HG02970 (cell line): ENCODE measurements at regions not wholly inside any gene's neighbourhood (a gene's known extent, or its start where the extent isn't known, plus 50 kb on each side); places are given as distances from the start of the nearest gene placed in this dataset.

Source experiments
- ATAC-seq: cut with Tn5 transposase; IDR thresholded peaks from one replicate; pipeline ENCODE4 v1.9.1; 2021; ENCODE audit warnings: mild to moderate bottlenecking, moderate library complexity, moderate number of reproducible peaks; ENCODE audit not compliant: unreplicated experiment, low FRiP score

GRCh38 chr13:80663788-80664187 lies 322.9 kb upstream of the SPRY2 start:
- ATAC-seq, result no peak

- ATAC-seq, result no peak
Observed at GRCh38 chr13:80658705-80659104, 317.8 kb upstream of the SPRY2 start.

- ATAC-seq, result no peak
Observed at GRCh38 chr13:80656512-80656904, 315.6 kb upstream of the SPRY2 start.

GRCh38 chr13:80655778-80656511 lies 315.0 kb upstream of the SPRY2 start:
- ATAC-seq, result no peak

GRCh38 chr13:80654638-80655249 lies 313.8 kb upstream of the SPRY2 start:
- no peak for ATAC-seq

GRCh38 chr13:80649274-80649673 lies 308.3 kb upstream of the SPRY2 start:
- no peak for ATAC-seq

GRCh38 chr13:80642641-80643040 lies 301.7 kb upstream of the SPRY2 start:
- no peak for ATAC-seq

- ATAC-seq, result no peak
Observed at GRCh38 chr13:80633251-80633650, 292.3 kb upstream of the SPRY2 start.

GRCh38 chr13:80630685-80631121 lies 289.8 kb upstream of the SPRY2 start:
- no peak for ATAC-seq

GRCh38 chr13:80618781-80619180 lies 277.9 kb upstream of the SPRY2 start:
- ATAC-seq, result no peak

GRCh38 chr13:80612804-80613203 lies 271.9 kb upstream of the SPRY2 start:
- ATAC-seq, result no peak

- no peak for ATAC-seq
Observed at GRCh38 chr13:80611310-80611709, 270.4 kb upstream of the SPRY2 start.

- ATAC-seq, result no peak
Observed at GRCh38 chr13:80605716-80606115, 264.8 kb upstream of the SPRY2 start.

- ATAC-seq, result no peak
Observed at GRCh38 chr13:80605011-80605410, 264.1 kb upstream of the SPRY2 start.

- ATAC-seq, result no peak
Observed at GRCh38 chr13:80604098-80604497, 263.2 kb upstream of the SPRY2 start.

GRCh38 chr13:80603351-80603750 lies 262.4 kb upstream of the SPRY2 start:
- ATAC-seq, result no peak

GRCh38 chr13:80599765-80600164 lies 258.8 kb upstream of the SPRY2 start:
- no peak for ATAC-seq

- no peak for ATAC-seq
Observed at GRCh38 chr13:80598189-80598588, 257.3 kb upstream of the SPRY2 start.

- no peak for ATAC-seq
Observed at GRCh38 chr13:80591976-80592740, 251.2 kb upstream of the SPRY2 start.

GRCh38 chr13:80590551-80590950 lies 249.6 kb upstream of the SPRY2 start:
- no peak for ATAC-seq

GRCh38 chr13:80586356-80586755 lies 245.4 kb upstream of the SPRY2 start:
- no peak for ATAC-seq
